ENCODE measurements at regions not wholly inside any gene's neighbourhood (a gene's known extent, or its start where the extent isn't known, plus 50 kb on each side); places are given as distances from the start of the nearest gene placed in this dataset.

- TF ChIP-seq CEBPB (IDR thresholded peaks at IDR 0.05) (no peak), YY1 (IDR thresholded peaks at IDR 0.05; ENCODE audit: low read depth) (no peak), RAD21 (IDR thresholded peaks at IDR 0.05; ENCODE audit: low read depth) (no peak), USF1 (IDR thresholded peaks at IDR 0.05) (no peak), FOXM1 (IDR thresholded peaks at IDR 0.05; ENCODE audit: borderline replicate concordance, low read depth) (no peak), ZBTB7A (IDR thresholded peaks at IDR 0.05; ENCODE audit: low read depth) (no peak), TCF12 (IDR thresholded peaks at IDR 0.05; ENCODE audit: low read depth) (no peak), MAX (IDR thresholded peaks at IDR 0.05) (no peak), TEAD4 (IDR thresholded peaks at IDR 0.05) (no peak), NFIC (IDR thresholded peaks at IDR 0.05) (no peak)
Observed at GRCh38 chr12:58143498-58143995, 202.2 kb downstream of the ATP23 start.

GRCh38 chr12:58148405-58148804, 207.0 kb downstream of the ATP23 start:
- TF ChIP-seq YY1 (IDR thresholded peaks at IDR 0.05; ENCODE audit: low read depth) = no peak
- no peak for TF ChIP-seq EP300 (IDR thresholded peaks at IDR 0.05; ENCODE audit: borderline replicate concordance)
- no peak for TF ChIP-seq CREB1 (IDR thresholded peaks at IDR 0.05; ENCODE audit: low read depth)
- TF ChIP-seq FOXM1 (IDR thresholded peaks at IDR 0.05; ENCODE audit: borderline replicate concordance, low read depth) = no peak
- TF ChIP-seq EGR1 (IDR thresholded peaks at IDR 0.05) = no peak
- no peak for TF ChIP-seq CEBPB (IDR thresholded peaks at IDR 0.05)
- TF ChIP-seq TEAD4 (IDR thresholded peaks at IDR 0.05) = no peak
- no peak for TF ChIP-seq NFIC (IDR thresholded peaks at IDR 0.05)

- TF ChIP-seq USF1 (IDR thresholded peaks at IDR 0.05) = no peak
- no peak for TF ChIP-seq YY1 (IDR thresholded peaks at IDR 0.05; ENCODE audit: low read depth)
- TF ChIP-seq TEAD4 (IDR thresholded peaks at IDR 0.05) = no peak
Observed at GRCh38 chr12:58148976-58149375, 207.6 kb downstream of the ATP23 start.

GRCh38 chr12:58154359-58154758, 213.0 kb downstream of the ATP23 start:
- TF ChIP-seq CREB1 (IDR thresholded peaks at IDR 0.05; ENCODE audit: low read depth) = no peak

GRCh38 chr12:58156697-58157096, 215.3 kb downstream of the ATP23 start:
- TF ChIP-seq RAD21 (IDR thresholded peaks at IDR 0.05; ENCODE audit: low read depth) (no peak), USF1 (IDR thresholded peaks at IDR 0.05) (no peak), ZBTB7A (IDR thresholded peaks at IDR 0.05; ENCODE audit: low read depth) (no peak), EP300 (IDR thresholded peaks at IDR 0.05; ENCODE audit: borderline replicate concordance) (no peak), CREB1 (IDR thresholded peaks at IDR 0.05; ENCODE audit: low read depth) (no peak), FOXM1 (IDR thresholded peaks at IDR 0.05; ENCODE audit: borderline replicate concordance, low read depth) (no peak), TCF12 (IDR thresholded peaks at IDR 0.05; ENCODE audit: low read depth) (no peak), MAX (IDR thresholded peaks at IDR 0.05) (no peak), TEAD4 (IDR thresholded peaks at IDR 0.05) (no peak)

- TF ChIP-seq CEBPB (IDR thresholded peaks at IDR 0.05) (no peak), EP300 (IDR thresholded peaks at IDR 0.05; ENCODE audit: borderline replicate concordance) (no peak), YY1 (IDR thresholded peaks at IDR 0.05; ENCODE audit: low read depth) (no peak), FOXM1 (IDR thresholded peaks at IDR 0.05; ENCODE audit: borderline replicate concordance, low read depth) (no peak), ZBTB7A (IDR thresholded peaks at IDR 0.05; ENCODE audit: low read depth) (no peak), TAF1 (IDR thresholded peaks at IDR 0.05; ENCODE audit: low read depth) (no peak), USF1 (IDR thresholded peaks at IDR 0.05) (no peak), CREB1 (IDR thresholded peaks at IDR 0.05; ENCODE audit: low read depth) (no peak), MAX (IDR thresholded peaks at IDR 0.05) (no peak), TCF12 (IDR thresholded peaks at IDR 0.05; ENCODE audit: low read depth) (no peak), REST (IDR thresholded peaks at IDR 0.05; ENCODE audit: low read depth) (no peak)
Observed at GRCh38 chr12:58159941-58160340, 218.6 kb downstream of the ATP23 start.

- TF ChIP-seq CEBPB (IDR thresholded peaks at IDR 0.05) (no peak), EGR1 (IDR thresholded peaks at IDR 0.05) (no peak), RAD21 (IDR thresholded peaks at IDR 0.05; ENCODE audit: low read depth) (no peak), NFIC (IDR thresholded peaks at IDR 0.05) (no peak), USF1 (IDR thresholded peaks at IDR 0.05) (no peak), TAF1 (IDR thresholded peaks at IDR 0.05; ENCODE audit: low read depth) (no peak), TCF12 (IDR thresholded peaks at IDR 0.05; ENCODE audit: low read depth) (no peak), YY1 (IDR thresholded peaks at IDR 0.05; ENCODE audit: low read depth) (no peak), TEAD4 (IDR thresholded peaks at IDR 0.05) (no peak), CREB1 (IDR thresholded peaks at IDR 0.05; ENCODE audit: low read depth) (no peak), EP300 (IDR thresholded peaks at IDR 0.05; ENCODE audit: borderline replicate concordance) (no peak), REST (IDR thresholded peaks at IDR 0.05; ENCODE audit: low read depth) (no peak), ZBTB7A (IDR thresholded peaks at IDR 0.05; ENCODE audit: low read depth) (no peak), FOXM1 (IDR thresholded peaks at IDR 0.05; ENCODE audit: borderline replicate concordance, low read depth) (no peak), MAX (IDR thresholded peaks at IDR 0.05) (no peak)
Observed at GRCh38 chr12:58161773-58162172, 220.4 kb downstream of the ATP23 start.

Measured in Ishikawa (cell line).